ENCODE measurements at regions not wholly inside any gene's neighbourhood (a gene's known extent, or its start where the extent isn't known, plus 50 kb on each side); places are given as distances from the start of the nearest gene placed in this dataset.

DNA sequence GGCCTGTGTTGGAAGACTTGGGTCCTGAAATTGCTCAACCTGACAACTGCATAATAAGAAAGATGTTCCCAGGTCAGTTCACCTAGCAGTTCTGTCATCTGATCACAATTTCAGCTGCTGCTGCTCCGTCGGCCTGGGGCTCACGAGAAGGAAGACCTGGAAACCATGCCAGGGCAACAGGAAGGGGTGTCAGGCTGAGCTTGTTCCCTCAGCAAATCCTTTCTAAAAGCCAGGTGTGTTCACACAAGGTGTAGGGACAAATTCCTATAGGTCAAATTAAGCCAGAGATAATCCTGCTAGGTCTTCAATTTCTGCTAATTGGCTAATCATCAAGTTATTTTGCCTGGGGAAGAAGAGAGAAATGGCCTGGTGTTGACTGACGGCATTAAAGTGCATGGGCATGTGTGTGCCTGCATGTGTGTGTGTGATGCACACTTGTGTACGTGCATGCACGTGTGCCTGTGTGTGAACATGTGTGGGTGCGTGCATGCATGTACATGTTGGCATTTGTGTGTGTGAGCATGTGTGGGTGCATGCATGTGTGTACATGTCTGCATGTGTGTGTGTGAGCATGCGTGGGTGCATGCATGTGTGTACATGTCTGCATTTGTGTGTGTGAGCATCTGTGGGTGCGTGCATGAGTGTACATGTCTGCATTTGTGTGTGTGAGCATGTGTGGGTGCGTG is 178.6 kb downstream of the TMEM18 start:
- no peak for TF ChIP-seq CTCF (IDR thresholded peaks at IDR 0.05; ENCODE audit: insufficient read depth, low read length, missing control alignments)
- ChIA-PET POLR2A (no interaction called here), CTCF (no interaction called here)
- no peak for DNase-seq (ENCODE audit: low read depth, low spot score)
- H3K4me3 ChIP-seq (ENCODE audit: low read depth, low read length): no peak overlapping the region

DNA sequence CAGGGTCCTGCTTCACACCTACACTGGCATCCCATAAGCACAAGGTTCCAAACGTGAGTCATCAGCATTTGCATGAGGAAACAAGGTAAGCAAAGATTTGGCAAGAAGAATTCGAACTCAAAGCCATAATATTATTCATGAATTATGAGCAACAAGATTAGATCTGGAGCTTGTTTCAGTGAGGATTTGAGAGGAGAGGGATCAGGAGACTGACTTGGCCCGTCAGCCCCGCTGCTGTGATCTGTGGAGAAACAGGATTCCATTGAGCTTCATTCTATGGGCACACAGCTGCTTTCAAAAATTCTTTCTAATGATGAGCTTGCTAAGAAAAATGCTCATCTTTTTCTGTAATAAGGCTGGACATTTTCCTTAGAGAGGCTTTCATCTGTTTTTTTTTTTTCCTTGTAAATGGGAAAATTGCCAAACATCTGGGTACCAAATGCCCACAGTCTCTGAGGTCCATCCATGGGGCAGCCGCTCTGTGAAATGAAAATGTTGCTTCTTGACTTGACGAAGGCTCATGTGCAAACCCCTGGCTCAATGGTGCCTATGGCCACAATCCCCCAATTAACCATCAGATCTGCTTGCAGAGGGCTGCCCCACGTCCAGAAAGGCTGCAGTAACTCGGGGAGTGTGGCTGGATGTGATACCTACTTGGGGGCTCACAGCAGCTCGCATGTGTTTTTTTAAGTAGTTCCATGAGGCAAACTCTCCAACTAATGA is 179.3 kb downstream of the TMEM18 start:
- no peak for DNase-seq (ENCODE audit: low read depth, low spot score)
- no peak overlapping the region for H3K4me3 ChIP-seq (ENCODE audit: low read depth, low read length)
- TF ChIP-seq CTCF (IDR thresholded peaks at IDR 0.05; ENCODE audit: insufficient read depth, low read length, missing control alignments): no peak
- CTCF ChIA-PET: no interaction called here
- POLR2A ChIA-PET: no interaction called here

DNA sequence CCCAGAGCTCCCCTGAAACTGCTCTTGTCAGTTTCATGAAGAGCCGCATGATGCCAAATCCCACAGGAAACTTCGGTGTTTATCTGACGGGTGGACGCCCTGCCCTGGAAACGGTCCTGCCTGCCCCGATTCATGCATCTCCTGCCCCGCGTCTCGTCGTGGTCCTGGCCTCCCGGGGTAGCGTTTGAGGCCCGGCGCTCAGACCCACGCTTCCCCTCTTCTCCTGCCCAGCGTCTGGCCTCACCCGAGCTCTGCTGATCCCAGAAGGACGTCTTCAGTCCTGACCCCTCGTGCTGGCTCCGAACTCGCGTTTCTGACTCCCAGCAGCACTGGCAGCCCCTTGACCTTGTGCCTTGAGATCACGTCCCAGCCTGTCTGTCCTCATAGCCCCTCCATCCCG is 180.5 kb downstream of the TMEM18 start:
- POLR2A ChIA-PET: no interaction called here

GRCh38 chr2:495745-496275 is 181.4 kb downstream of the TMEM18 start:
- CTCF ChIA-PET: no interaction called here
- TF ChIP-seq CTCF (IDR thresholded peaks at IDR 0.05; ENCODE audit: insufficient read depth, low read length, missing control alignments): no peak
- POLR2A ChIA-PET: no interaction called here
- no peak for DNase-seq (ENCODE audit: low read depth, low spot score)
- H3K4me3 ChIP-seq (ENCODE audit: low read depth, low read length): no peak overlapping the region

More for the DNA sequence above, 180.5 kb downstream of the TMEM18 start:
- no peak overlapping the region for H3K4me3 ChIP-seq (ENCODE audit: low read depth, low read length)
- no peak for DNase-seq (ENCODE audit: low read depth, low spot score)
- no peak for TF ChIP-seq CTCF (IDR thresholded peaks at IDR 0.05; ENCODE audit: insufficient read depth, low read length, missing control alignments)
- CTCF ChIA-PET: no interaction called here

DNA sequence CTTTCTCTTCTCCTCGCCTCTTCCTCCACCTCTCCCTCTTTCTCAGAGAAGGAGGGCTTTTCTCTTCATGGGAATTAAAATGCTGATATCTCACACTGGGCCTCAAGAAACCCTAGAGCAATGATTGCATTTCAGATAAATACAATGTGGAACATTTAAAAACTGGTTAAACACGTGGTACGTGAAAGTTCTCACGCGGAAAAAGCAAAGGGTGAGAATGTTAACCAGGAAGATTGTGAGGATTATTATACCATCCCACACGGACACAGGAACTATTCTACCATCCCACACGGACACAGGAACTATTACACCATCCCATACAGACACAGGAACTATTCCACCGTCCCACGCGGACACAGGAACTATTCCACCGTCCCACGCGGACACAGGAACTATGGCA is 182.4 kb downstream of the TMEM18 start:
- H3K4me3 ChIP-seq (ENCODE audit: low read depth, low read length): no peak overlapping the region
- POLR2A ChIA-PET: no interaction called here
- DNase-seq (ENCODE audit: low read depth, low spot score): no peak
- TF ChIP-seq CTCF (IDR thresholded peaks at IDR 0.05; ENCODE audit: insufficient read depth, low read length, missing control alignments): no peak
- CTCF ChIA-PET: no interaction called here

- H3K4me3 ChIP-seq (ENCODE audit: low read depth, low read length): no peak overlapping the region
- TF ChIP-seq CTCF (IDR thresholded peaks at IDR 0.05; ENCODE audit: insufficient read depth, low read length, missing control alignments): no peak
- POLR2A ChIA-PET: no interaction called here
- no peak for DNase-seq (ENCODE audit: low read depth, low spot score)
- CTCF ChIA-PET: no interaction called here
These were observed 184.0 kb downstream of the TMEM18 start for GRCh38 chr2:493228-493627.
